DMS153 treated with DMSO at 0.1 percent for 48 hours (cell line): ENCODE measurements at regions not wholly inside any gene's neighbourhood (a gene's known extent, or its start where the extent isn't known, plus 50 kb on each side); places are given as distances from the start of the nearest gene placed in this dataset.

Source experiments
- DNase-seq: peaks from one replicate; lab custom pipeline; 2025; ENCODE audit not compliant: unreplicated experiment; lab: John Stamatoyannopoulos, UW

DNA sequence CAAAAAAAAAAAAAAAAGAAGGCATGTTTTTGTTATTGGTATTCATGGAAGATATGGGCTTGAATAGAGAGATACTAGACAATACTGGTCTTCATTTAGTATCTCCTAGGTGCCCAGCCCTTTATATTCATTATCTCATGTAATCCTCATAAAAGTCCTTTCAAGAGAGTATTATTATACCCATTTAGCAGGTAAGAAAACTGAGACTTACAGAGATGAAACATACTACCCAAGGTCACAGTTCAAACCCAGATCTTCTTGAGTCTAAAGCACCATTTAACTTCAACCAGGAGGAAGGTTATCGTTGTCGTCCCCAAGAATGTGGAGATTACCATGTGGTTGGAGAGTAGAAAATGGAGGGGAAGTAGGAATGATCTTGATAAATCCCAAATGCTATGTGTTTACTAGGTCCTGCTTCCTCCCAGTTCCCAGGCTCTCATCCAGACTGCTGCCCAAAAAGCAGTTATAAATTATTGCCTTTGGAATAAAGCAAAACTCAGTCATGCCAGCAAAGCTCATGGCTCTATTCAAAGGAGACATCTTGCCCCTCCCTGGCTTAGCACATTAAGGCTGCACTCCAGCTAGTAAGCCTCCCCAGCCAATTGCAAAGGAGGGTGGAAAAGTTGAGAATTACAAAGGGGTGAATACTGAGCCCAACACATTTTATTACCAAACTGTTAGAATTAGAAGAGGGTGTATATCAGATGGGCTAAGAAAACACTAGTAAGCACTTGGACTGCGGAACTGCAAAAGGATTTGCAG lies 163.9 kb downstream of the PIK3R1 start:
- no peak for DNase-seq

- no peak for DNase-seq
These were observed 164.5 kb downstream of the PIK3R1 start for GRCh38 chr5:68380078-68380477.

- no peak for DNase-seq
These were observed 165.5 kb downstream of the PIK3R1 start for GRCh38 chr5:68381060-68381459.

- no peak for DNase-seq
These were observed 166.4 kb downstream of the PIK3R1 start for GRCh38 chr5:68381909-68382308.

DNA sequence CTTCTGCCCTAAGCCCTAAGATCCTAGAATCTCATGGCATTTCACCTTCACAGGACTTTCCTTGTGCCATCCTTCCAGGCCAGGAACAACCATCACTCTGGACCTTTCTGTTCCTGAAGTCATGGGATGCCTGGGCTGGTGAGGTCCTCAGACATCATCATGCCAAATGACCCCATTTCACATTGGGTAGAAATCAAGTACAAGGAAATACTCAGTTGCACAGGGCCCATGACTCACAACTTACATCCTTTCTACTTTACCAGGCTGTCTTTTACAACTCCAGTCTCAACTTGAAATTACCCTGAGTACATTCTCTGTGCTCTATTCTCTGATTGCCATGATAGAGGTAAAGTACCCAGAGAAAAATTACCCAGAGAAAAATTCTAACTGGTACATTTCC lies 167.1 kb downstream of the PIK3R1 start:
- DNase-seq, result no peak

DNA sequence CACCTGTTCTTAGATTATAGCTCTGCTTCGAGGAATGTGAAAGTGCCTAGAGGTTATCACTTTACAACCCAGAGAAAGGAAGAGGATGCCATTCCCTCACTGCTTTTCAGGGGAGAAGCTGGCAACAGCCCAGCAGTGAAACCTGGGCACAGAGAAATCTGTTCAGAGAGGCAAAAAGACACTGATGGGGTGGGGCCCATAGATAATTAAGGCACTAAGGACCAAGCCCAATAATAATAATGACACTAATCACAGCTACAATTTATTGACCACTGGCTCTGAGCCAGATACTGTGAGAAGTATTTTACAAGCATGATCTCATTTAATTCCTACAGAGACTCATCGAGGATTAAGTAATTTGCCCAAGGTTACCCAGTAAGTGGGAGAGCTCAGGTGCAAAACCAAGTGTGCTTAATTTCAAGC lies 168.3 kb downstream of the PIK3R1 start:
- DNase-seq, result no peak

DNA sequence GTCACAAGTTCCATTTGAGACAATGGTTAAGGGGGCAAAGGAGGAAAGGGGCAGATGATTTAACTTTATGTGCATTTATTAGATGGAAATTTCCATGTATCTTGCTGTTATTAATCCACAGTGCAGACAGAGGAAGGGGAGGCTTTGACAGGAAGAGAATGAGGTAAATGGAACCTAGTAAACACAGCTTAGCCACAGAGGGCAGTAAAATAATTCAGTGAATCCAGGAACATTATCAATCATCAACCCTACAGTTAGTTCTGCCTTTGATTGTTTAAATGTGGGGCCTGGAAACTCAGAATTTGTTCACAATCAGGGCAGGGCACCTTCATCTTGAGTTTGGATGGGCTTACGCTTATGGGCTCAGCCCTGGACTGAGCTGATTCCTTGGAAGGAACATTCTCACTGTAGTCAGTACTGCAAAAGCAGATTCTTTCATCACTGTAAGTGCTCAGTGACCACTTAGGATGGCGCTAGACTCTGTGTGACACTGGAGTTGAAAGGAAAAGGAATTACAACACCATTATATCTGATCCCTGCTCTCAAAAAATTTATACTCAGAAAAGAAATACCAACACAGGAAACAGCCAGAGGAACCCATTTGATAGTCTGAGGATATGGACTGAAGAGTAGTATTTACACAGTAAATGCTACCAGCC lies 169.5 kb downstream of the PIK3R1 start:
- DNase-seq, result no peak

DNA sequence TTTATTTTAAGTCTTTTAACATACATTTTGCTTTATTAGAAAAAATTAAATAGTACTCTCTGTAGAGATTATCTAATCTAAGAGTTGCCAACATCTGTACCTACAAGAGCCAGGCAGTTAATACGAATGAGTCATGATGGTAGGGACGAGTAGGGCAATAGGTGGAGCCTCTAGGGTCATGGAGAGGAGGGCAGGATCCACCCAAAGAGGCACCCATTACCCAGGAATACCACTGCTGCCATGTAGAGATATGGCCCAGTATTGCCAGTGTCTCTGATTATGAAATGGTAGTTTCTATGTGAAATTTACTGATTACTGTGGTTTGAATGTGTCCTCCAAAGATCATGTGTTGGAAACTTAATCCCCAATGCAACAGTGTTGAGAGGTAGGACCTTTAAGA lies 170.4 kb downstream of the PIK3R1 start:
- DNase-seq, result no peak

DNA sequence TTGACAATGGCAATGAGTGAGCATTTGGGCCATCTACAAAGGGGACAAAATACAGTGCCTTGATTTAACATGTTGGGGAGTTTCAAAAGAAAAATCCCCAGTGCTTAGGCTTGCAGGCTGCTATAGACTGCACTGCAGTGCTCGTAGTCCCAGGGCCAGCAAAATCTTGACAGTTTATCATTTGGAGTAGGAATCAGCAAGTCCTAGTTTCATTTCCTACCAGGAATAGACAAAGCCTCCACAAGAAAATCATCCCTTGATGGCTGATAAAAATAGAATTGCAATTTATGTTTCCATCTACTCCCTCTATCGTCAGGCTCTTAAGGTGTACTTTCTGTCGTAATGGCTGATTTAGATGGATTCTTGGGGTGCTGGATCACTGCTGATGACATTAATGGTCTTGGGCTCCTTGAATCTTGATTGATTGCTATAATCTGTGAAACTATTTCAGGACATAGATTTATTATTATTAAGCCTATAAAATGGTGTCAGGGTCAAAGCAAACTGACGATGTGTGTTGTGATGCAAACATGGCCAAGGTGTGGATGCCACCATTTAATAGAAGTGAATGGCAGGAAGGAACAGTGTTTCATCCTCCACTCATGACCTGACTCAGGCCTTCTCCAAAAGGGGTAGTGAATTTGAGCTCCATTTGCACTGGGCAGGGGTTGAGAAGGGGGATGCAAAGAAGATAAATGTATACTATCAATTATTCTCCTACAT lies 171.7 kb downstream of the PIK3R1 start:
- no peak for DNase-seq

DNA sequence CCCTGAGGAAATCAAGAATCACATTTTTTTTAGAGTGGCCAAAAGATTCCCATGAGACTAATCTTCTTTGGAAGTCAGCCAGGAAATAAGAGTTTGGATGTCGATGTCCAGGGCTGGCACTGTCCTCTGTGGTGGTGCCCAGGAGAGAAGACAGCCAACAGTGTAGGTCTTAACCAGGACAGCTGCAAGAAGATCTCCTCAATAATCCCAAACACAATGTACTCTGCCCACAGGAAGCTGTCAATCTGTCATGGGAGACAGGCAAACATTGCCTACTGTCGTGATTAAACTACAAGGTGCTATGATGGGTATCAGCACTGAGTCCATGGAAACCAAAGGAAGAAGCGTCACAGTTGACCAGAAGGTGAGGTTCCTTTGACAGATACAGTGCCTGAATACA lies 174.1 kb downstream of the PIK3R1 start:
- no peak for DNase-seq

DNA sequence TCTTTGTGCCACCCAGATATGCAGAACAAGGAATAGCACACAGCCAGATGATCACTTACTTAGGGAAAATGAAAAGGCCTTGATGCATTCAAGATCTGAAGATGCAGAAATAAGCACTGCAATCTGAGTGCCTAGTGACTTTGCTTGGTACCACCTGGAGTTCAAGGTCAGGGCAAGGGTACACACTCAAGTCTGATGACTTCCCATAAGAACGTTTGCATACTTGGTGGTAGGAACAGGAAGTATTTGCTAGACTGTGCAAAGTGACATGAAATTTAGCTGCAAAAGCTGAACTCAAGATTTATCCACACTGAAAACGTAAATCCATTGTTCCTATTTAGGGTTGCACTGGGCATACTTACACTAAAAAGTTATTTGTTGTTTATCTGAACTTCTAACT lies 177.1 kb downstream of the PIK3R1 start:
- no peak for DNase-seq

DNA sequence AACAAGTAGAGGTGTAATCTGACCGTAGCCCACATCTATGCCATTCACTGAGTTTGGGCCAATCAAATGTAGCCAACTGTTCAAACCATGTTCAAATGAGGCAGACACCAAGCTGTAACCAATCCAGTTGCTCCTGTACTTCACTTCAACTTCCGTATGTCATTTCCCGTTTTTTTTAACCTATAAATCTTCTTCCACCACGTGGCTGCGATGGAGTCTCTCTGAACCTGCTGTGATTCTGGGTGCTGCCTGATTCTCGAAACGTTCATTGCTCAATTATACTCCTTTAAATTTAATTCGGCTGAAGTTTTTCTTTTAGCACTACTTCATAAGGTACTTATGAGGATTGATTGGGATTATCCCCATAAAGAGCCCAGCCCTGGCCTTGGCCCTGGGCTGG lies 179.7 kb downstream of the PIK3R1 start:
- no peak for DNase-seq

- DNase-seq, result no peak
These were observed 180.5 kb downstream of the PIK3R1 start for GRCh38 chr5:68395926-68396511.

DNA sequence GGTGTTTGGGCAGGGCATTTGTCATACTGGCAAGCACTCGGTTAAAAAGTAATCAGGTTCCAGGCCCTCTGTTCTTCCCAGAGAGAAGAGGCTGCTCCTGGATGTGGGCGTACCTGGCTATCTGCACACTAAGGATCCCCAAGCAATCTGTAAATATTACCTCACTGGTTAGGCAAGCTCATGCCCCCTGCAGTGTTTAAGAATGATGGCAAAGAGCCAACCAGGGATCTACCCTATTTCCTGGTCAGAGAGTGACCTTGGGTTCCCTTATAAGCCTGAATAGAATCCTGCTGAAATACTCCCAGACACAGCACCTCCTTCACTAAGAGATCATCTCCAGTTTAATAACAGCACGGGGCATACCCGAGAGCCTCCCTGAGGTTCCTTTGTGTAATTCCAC lies 181.2 kb downstream of the PIK3R1 start:
- no peak for DNase-seq

DNA sequence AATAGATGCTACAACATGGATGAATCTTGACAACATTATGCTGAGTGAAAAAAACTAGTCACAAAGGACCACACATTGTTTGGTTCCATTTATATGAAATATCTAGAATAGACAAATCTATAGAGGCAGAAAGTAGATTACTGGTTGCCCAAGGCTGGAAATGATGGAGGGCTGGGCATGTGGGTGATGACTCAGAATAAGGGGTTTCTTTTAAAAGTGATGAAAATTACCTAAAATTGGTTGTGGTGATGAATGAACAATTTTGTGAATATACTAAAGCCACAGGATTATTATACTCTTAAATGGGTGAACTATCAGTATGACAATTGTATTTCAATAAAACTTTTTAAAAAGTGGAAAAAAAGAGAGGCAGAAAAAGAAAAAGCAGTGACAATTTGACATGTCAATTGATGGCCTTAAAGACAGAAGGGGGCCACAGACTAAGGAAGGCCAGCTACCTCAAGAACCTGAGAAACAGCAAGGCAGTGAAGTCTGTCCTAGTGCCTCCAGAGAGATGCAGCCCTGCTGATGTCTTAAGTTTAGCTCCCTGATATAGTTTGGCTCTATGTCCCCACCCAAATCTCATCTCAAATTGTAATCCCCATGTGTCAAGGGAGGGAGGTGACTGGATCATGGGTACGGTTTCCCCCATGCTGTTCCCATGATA lies 182.7 kb downstream of the PIK3R1 start:
- no peak for DNase-seq

DNA sequence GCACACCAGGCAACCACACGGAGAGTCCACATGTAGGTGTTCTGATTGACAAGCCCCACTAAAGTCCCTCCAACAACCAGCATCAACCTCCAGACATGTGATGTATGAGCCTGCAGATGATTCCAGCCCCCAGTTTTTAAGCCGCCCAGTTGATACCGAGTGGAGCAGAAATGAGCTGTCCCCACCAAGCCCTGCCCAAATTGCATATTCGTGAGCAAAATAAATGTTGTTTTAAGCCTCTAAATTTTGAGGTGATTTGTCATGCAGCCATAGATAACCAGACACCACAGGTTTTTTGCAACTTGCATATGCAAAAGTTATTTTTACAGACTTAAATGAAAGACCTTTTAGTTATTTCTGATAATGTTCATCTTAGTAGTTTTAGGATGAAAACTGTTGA lies 187.7 kb downstream of the PIK3R1 start:
- no peak for DNase-seq

DNA sequence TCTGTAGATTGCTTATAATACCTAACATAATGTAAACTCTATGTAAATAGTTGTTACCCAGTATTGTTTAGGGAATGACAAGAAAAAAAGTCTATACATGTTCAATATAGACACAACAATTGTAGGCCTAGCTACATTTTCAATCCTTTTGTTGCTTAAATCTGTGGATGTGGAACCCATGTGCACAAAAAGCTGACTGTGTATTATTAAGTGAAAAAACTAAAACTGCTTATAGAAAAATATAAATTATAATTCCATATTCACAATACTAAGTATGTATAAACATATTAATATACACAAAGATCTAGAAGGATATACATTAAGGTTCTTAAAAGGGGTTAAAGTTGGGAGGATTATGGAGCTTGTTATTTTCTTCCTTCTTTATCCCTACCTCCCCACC lies 188.7 kb downstream of the PIK3R1 start:
- no peak for DNase-seq

DNA sequence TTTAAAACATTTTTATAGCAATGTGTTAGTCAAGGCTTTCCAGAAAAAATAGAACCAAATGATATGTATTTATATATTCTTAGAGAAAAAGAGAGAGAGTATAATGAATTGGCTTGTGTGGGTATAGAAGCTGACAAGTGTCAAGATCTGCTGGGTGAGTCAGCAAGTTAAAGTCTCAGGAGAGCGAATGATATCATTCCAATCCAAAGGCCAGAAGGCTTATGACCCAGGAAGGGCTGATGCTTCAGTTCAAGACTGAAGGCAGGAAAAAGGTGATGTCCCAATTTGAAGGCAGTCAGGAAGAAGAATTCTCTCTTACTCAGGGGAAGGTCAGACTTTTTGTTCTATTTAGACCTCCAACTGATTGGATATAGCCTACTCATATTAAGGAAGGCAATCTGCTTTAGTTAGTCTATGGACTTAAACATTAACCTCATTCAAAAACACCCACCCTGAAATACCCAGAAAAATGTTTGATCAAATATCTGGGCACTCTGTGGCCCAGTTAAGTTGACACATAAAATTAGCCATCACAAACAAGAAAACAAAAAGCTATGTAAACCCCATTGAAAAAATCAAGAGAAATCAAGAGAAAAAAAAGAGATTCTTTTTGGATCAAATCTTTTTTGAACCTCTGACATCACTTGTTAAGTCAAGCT lies 189.6 kb downstream of the PIK3R1 start:
- DNase-seq, result no peak

DNA sequence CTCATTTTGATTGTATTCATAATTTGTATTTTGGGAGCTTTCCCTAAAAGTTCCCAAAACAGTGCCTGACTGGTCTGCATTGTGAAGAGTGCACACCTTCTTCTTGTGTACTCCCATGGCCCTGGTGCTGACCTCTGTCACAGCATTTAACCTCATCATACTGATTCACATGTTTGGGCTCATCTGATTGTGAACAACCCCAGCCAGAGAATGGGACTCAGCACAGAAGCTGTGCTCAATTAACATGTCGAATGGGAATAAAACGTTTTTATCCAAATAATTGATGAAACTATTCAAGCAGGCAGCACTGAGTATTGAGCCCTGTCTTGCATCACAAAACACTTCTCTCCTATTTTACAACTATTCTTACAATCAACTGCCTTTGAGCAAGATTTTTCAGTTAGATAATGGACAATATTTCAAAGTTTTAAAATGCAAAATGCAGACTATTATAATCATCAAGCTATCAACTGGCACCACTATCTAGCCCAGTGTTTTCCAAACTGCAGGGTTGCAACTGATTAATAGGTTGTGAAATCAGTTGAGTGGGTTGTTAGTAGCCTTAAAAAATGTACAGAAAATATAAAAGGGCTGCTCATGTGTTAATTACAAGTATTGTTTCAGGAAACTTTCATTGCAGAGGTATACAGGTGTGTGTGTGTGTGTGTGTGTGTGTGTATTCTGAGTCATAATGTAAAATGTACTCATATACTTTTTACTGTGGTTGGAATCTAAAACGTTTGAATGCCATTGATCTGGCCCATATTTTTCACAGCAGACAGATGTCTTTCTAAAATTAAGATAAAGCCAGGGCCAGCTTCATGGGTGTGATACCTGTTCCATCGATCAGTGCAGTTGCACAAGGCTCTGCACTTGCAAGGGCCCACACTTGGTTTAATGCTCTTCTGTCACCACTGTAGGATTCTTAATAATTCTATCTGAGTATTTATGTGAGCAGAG lies 190.5 kb downstream of the PIK3R1 start:
- DNase-seq, result no peak
